HCT116 (cell line): ENCODE measurements at regions not wholly inside any gene's neighbourhood (a gene's known extent, or its start where the extent isn't known, plus 50 kb on each side); places are given as distances from the start of the nearest gene placed in this dataset.

ENCODE experiments used
- ATAC-seq: fragments of 200-7000 bp; cut with Tn5 transposase; 2 replicates; pipeline ENCODE4 v1.9.1; 2020; ENCODE audit warnings: mild to moderate bottlenecking, moderate library complexity
- BruUV-seq: library from RNA; stranded (reverse); fragments of 400-500 nt; replicated peaks from 2 replicates; lab custom pipeline; 2021; lab: Mats Ljungman, UMichigan
- CTCF ChIA-PET: fragments of 300-600 bp; sonication (Branson Sonifier 250); formaldehyde crosslinking; loops from one replicate; lab custom pipeline; 2021; ENCODE audit warnings: antibody characterized with exemption; lab: Charles Lee
- POLR2A ChIA-PET: fragments of 300-600, 350-600 bp; sonication (Branson Sonifier 250); formaldehyde crosslinking; loops from one replicate; lab custom pipeline; 2021; ENCODE audit warnings: antibody characterized with exemption; lab: Charles Lee
- RAD21 ChIA-PET, 2 experiments: fragments of 300-600 bp; sonication (Branson Sonifier 250); formaldehyde crosslinking; loops; one replicate each; lab custom pipeline; 2023; ENCODE audit warnings: low total read pairs in 2 of 2; ENCODE audit not compliant: uncharacterized antibody in 2 of 2, unreplicated experiment in 2 of 2, low non-redundant PET in 1 of 2; lab: Charles Lee
- DNase-seq: peaks from one replicate; pipeline ENCODE4 v3.0.0-alpha.2; 2010; ENCODE audit warnings: low read depth, low spot score
- H2AFZ ChIP-seq: fragments of 200-600 bp; shearing (Covaris generic), sonication (generic); 2 replicates; pipeline ENCODE4 v1.6.1; 2017; ENCODE audit warnings: low read depth, mixed run types, mixed read lengths, antibody characterized with exemption, low read length; ENCODE audit not compliant: poor library complexity, severe bottlenecking
- H3K27ac ChIP-seq: 2 replicates; pipeline ENCODE4 v1.5.1; 2012; ENCODE audit warnings: low read depth, low read length
- H3K27me3 ChIP-seq: fragments of 200-600 bp; sonication (generic); 2 replicates; pipeline ENCODE4 v1.6.1; 2016; ENCODE audit warnings: mixed run types, low read length, mixed read lengths; ENCODE audit not compliant: insufficient read depth
- H3K36me3 ChIP-seq, 2 experiments: fragments of 200-500 bp in 1 of 2; fragments of 200-600 bp in 1 of 2; sonication (Bioruptor generic) in 1 of 2; sonication (generic) in 1 of 2; 2 replicates each; pipeline versions ENCODE4 v1.5.1 to v1.6.1; 2014 to 2016; ENCODE audit warnings: low read length in 2 of 2, inconsistent platforms in 1 of 2, mixed read lengths in 1 of 2, mixed run types in 1 of 2; ENCODE audit not compliant: insufficient read depth in 2 of 2, control insufficient read depth in 1 of 2
- H3K4me1 ChIP-seq, 2 experiments: fragments of 200-600 bp in 1 of 2; sonication (generic) in 1 of 2; 2 replicates each; pipeline versions ENCODE4 v1.5.1 to v1.6.1; 2012 to 2017; ENCODE audit warnings: low read length in 2 of 2, inconsistent platforms in 1 of 2, mild to moderate bottlenecking in 1 of 2, mixed read lengths in 1 of 2, mixed run types in 1 of 2, moderate library complexity in 1 of 2; ENCODE audit not compliant: insufficient read depth in 2 of 2, control insufficient read depth in 1 of 2
- H3K4me2 ChIP-seq: fragments of 200-600 bp; sonication (generic); 2 replicates; pipeline ENCODE4 v1.6.1; 2017; ENCODE audit warnings: mixed run types, low read length, mixed read lengths
- H3K4me3 ChIP-seq, 2 experiments: fragments of 200-600 bp in 1 of 2; sonication (generic) in 1 of 2; replicated peaks in 1 of 2; 2 replicates each; pipeline ENCODE4 v1.5.1; 2011 to 2016; ENCODE audit warnings: low read length in 2 of 2, control low read depth in 1 of 2, low read depth in 1 of 2, mild to moderate bottlenecking in 1 of 2, mixed read lengths in 1 of 2, mixed run types in 1 of 2
- H3K79me2 ChIP-seq: fragments of 200-600 bp; sonication (generic); 2 replicates; pipeline ENCODE4 v1.6.1; 2017; ENCODE audit warnings: mild to moderate bottlenecking, mixed run types, low read length, moderate library complexity, mixed read lengths; ENCODE audit not compliant: insufficient read depth
- H3K9ac ChIP-seq: fragments of 200-600 bp; sonication (generic); 2 replicates; pipeline ENCODE4 v1.6.1; 2016; ENCODE audit warnings: low read length, mixed read lengths
- H3K9me2 ChIP-seq: fragments of 200-600 bp; sonication (generic), shearing (Covaris generic); 2 replicates; pipeline ENCODE4 v1.6.1; 2017; ENCODE audit warnings: mixed run types, mild to moderate bottlenecking, moderate library complexity; ENCODE audit not compliant: insufficient read depth
- H3K9me3 ChIP-seq, 2 experiments: fragments of 200-500 bp in 1 of 2; fragments of 200-600 bp in 1 of 2; sonication (Bioruptor generic) in 1 of 2; sonication (generic) in 1 of 2; 2 replicates each; pipeline ENCODE4 v1.6.1; 2014 to 2017; ENCODE audit warnings: low read length in 2 of 2, mixed read lengths in 2 of 2, inconsistent platforms in 1 of 2, low read depth in 1 of 2, mild to moderate bottlenecking in 1 of 2, mixed run types in 1 of 2, moderate library complexity in 1 of 2; ENCODE audit not compliant: control insufficient read depth in 1 of 2, insufficient read depth in 1 of 2
- H4K20me1 ChIP-seq: fragments of 200-600 bp; sonication (generic), shearing (Covaris generic); 2 replicates; pipeline ENCODE4 v1.6.1; 2017; ENCODE audit warnings: mixed run types, mild to moderate bottlenecking, moderate library complexity; ENCODE audit not compliant: insufficient read depth
- CBX3 ChIP-seq: IDR thresholded peaks from 2 replicates; pipeline ENCODE4 v1.6.1; 2012; ENCODE audit warnings: low read depth
- CEBPB ChIP-seq: IDR thresholded peaks from 2 replicates; pipeline ENCODE4 v1.6.1; 2012; ENCODE audit warnings: low read depth
- CTCF ChIP-seq, 3 experiments: fragments of 200-600 bp in 1 of 3; sonication (generic) in 1 of 3; IDR thresholded peaks in 2 of 3; conservative IDR thresholded peaks in 1 of 3; 2 replicates each; pipeline ENCODE4 v1.5.1; 2012 to 2017; ENCODE audit warnings: low read depth in 2 of 3, low read length in 2 of 3, antibody characterized with exemption in 1 of 3, borderline replicate concordance in 1 of 3, control low read depth in 1 of 3, mild to moderate bottlenecking in 1 of 3, mixed read lengths in 1 of 3, mixed run types in 1 of 3, moderate library complexity in 1 of 3; ENCODE audit not compliant: insufficient read depth in 1 of 3
- EGR1 ChIP-seq: IDR thresholded peaks from 2 replicates; pipeline ENCODE4 v1.6.1; 2012; ENCODE audit warnings: low read depth
- ELF1 ChIP-seq: IDR thresholded peaks from 2 replicates; pipeline ENCODE4 v1.6.1; 2012; ENCODE audit warnings: low read depth, borderline replicate concordance
- EZH2 ChIP-seq: fragments of 200-600 bp; sonication (generic); IDR thresholded peaks from 2 replicates; pipeline ENCODE4 v1.6.1; 2017; ENCODE audit warnings: antibody characterized with exemption, mixed run types
- EZH2phosphoT487 ChIP-seq: fragments of 200-600 bp; IDR thresholded peaks from 2 replicates; pipeline ENCODE4 v1.6.1; 2018; ENCODE audit warnings: antibody characterized with exemption, borderline replicate concordance
- FOSL1 ChIP-seq: IDR thresholded peaks from 2 replicates; pipeline ENCODE4 v1.6.1; 2012; ENCODE audit warnings: low read depth
- MAX ChIP-seq: IDR thresholded peaks from 2 replicates; pipeline ENCODE4 v1.6.1; 2012
- POLR2A ChIP-seq: IDR thresholded peaks from 2 replicates; pipeline ENCODE4 v1.7.0; 2011; ENCODE audit warnings: borderline replicate concordance; ENCODE audit not compliant: insufficient read depth, insufficient read length; ENCODE audit errors: extremely low read depth
- POLR2AphosphoS5 ChIP-seq: IDR thresholded peaks from 2 replicates; pipeline ENCODE4 v1.6.1; 2011; ENCODE audit warnings: mild to moderate bottlenecking, low read depth, low read length, moderate library complexity
- RAD21 ChIP-seq: IDR thresholded peaks from 2 replicates; pipeline ENCODE4 v1.6.1; 2012; ENCODE audit warnings: low read depth, mild to moderate bottlenecking
- SIN3A ChIP-seq: IDR thresholded peaks from 2 replicates; pipeline ENCODE4 v1.6.1; 2012; ENCODE audit warnings: low read depth
- SP1 ChIP-seq: IDR thresholded peaks from 2 replicates; pipeline ENCODE4 v1.6.1; 2012; ENCODE audit warnings: low read depth
- TCF7L2 ChIP-seq: IDR thresholded peaks from 2 replicates; pipeline ENCODE4 v1.7.0; 2011; ENCODE audit warnings: borderline replicate concordance, inconsistent platforms; ENCODE audit not compliant: insufficient read depth, insufficient read length; ENCODE audit errors: extremely low read depth
- YY1 ChIP-seq: IDR thresholded peaks from 2 replicates; pipeline ENCODE4 v1.6.1; 2011; ENCODE audit warnings: low read length, low read depth, moderate library complexity, mild to moderate bottlenecking; ENCODE audit not compliant: insufficient replicate concordance; ENCODE audit errors: extremely low read depth
- ZFX ChIP-seq: fragments of 450-650 bp; IDR thresholded peaks from 2 replicates; pipeline ENCODE4 v1.6.1; 2017
- ZNF274 ChIP-seq: fragments of 200-500 bp; sonication (Bioruptor generic); IDR thresholded peaks from 2 replicates; pipeline ENCODE4 v1.6.1; 2014; ENCODE audit warnings: mild to moderate bottlenecking, low read depth, low read length, inconsistent platforms
- intact Hi-C: fragments of 100-400 bp; cut with micrococcal nuclease; formaldehyde crosslinking; loops from 2 replicates; pipeline ENCODE4 v1.10.0; 2022
- TF ChIP-seq, protein P1 (sequence below): IDR thresholded peaks from 2 replicates; pipeline ENCODE4 v1.6.1; 2012; ENCODE audit warnings: low read depth
- TF ChIP-seq, protein P2 (sequence below): IDR thresholded peaks from 2 replicates; pipeline ENCODE4 v1.6.1; 2012

DNA sequence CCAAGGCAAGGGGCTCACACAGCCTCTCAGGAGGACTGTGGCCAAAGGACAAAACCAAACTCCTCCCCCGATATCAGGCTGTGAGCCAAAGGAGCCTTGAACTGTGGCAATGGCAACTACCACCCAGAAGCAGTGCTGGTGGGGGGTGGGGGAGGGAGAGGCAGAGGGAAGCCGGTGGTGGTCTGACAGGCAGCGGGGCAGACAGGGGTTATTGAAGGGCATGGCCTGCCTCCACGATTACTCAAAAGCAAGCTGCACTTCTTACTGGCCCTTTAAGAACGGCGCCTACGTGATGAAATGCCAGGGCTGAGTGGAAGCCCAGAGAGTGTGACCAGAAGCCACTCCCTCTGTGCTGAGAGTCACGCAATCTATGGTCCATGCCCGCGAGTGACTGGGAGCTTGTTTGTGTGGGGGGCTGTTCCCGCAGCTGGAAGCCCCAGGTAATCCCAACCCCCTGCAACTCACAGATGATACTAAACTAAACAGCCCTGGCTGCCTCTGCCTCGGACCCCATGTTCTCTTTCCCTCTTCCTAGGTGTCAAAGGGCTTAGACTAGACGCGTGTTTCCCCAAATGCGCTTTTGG lies 128.2 kb upstream of the CXCR4 start:
- Histone ChIP-seq H3K36me3 (no peaks in the 10 kb centered on the region), H3K4me3 (peak overlapping the region; percentile 34 to 38), H3K9me3 (no peaks in the 10 kb centered on the region), H3K79me2 (no peaks in the 10 kb centered on the region), H2AFZ (peak overlapping the region; percentile 94), H3K4me1 (peaks cover 15 to 41% of the 10 kb centered on the region in 2 experiments; a peak in 3 of 4 replicates), H4K20me1 (no peaks in the 10 kb centered on the region), H3K4me2 (peak overlapping the region; percentile 83), H3K9me2 (no peaks in the 10 kb centered on the region), H3K27ac (peak overlapping the region; percentile 1; the same call in 1 of the 2 replicates), H3K27me3 (no peaks in the 10 kb centered on the region), H3K9ac (peak overlapping the region; percentile 30)
- peak; percentile 53 for DNase-seq
- ChIA-PET POLR2A (no interaction called here), RAD21 (no interaction called here), CTCF (interaction anchor here (1.4 kb wide), 1 partner anchor 10 kb away, joined by 5 read pairs; no protein-coding TSS in a partner anchor)
- intact Hi-C loops, result no loop called here
- no TSS peak for BruUV-seq
- ATAC-seq, result peak; percentile 89
- TF ChIP-seq CBX3 (no peak), EZH2 (no peak), POLR2AphosphoS5 (peak; percentile 72), SIN3A (no peak), MAX (peak; percentile 68), YY1 (peak; percentile 78), EZH2phosphoT487 (no peak), RAD21 (no peak), FOSL1 (no peak), EGR1 (no peak), ZFX (no peak), SP1 (peak; percentile 51), TCF7L2 (no peak), CTCF (IDR thresholded peaks at IDR 0.05 in 2 of 3, conservative IDR thresholded peaks at IDR 0.05 in 1 of 3; ENCODE audit: borderline replicate concordance in 1 of 3, insufficient read depth in 1 of 3, low read depth in 2 of 3, low read length in 2 of 3) (no peak), CEBPB (no peak; the same call in 1 of the 2 replicates), ELF1 (no peak), ZNF274 (no peak), POLR2A (peak; percentile 39)
- TF ChIP-seq, protein P1, sequence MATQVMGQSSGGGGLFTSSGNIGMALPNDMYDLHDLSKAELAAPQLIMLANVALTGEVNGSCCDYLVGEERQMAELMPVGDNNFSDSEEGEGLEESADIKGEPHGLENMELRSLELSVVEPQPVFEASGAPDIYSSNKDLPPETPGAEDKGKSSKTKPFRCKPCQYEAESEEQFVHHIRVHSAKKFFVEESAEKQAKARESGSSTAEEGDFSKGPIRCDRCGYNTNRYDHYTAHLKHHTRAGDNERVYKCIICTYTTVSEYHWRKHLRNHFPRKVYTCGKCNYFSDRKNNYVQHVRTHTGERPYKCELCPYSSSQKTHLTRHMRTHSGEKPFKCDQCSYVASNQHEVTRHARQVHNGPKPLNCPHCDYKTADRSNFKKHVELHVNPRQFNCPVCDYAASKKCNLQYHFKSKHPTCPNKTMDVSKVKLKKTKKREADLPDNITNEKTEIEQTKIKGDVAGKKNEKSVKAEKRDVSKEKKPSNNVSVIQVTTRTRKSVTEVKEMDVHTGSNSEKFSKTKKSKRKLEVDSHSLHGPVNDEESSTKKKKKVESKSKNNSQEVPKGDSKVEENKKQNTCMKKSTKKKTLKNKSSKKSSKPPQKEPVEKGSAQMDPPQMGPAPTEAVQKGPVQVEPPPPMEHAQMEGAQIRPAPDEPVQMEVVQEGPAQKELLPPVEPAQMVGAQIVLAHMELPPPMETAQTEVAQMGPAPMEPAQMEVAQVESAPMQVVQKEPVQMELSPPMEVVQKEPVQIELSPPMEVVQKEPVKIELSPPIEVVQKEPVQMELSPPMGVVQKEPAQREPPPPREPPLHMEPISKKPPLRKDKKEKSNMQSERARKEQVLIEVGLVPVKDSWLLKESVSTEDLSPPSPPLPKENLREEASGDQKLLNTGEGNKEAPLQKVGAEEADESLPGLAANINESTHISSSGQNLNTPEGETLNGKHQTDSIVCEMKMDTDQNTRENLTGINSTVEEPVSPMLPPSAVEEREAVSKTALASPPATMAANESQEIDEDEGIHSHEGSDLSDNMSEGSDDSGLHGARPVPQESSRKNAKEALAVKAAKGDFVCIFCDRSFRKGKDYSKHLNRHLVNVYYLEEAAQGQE, result no peak
- TF ChIP-seq, protein P2, sequence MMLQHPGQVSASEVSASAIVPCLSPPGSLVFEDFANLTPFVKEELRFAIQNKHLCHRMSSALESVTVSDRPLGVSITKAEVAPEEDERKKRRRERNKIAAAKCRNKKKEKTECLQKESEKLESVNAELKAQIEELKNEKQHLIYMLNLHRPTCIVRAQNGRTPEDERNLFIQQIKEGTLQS, result no peak
